Suprapubic skin (tissue), 4 donors: ENCODE measurements at regions not wholly inside any gene's neighbourhood (a gene's known extent, or its start where the extent isn't known, plus 50 kb on each side); places are given as distances from the start of the nearest gene placed in this dataset.

Source experiments
- CTCF ChIP-seq, 2 donors: fragments of 200-600 bp in 1 of 2; fragments of 450-650 bp in 1 of 2; sonication (generic) in 1 of 2; IDR thresholded peaks; one replicate each; pipeline ENCODE4 v1.5.1; 2016 to 2019; ENCODE audit warnings: antibody characterized with exemption in 2 of 2, mild to moderate bottlenecking in 1 of 2, moderate library complexity in 1 of 2
- POLR2A ChIP-seq, 2 donors: fragments of 450-650 bp; IDR thresholded peaks; one replicate each; pipeline ENCODE4 v1.6.1; 2017; ENCODE audit warnings: antibody characterized with exemption in 2 of 2, mild to moderate bottlenecking in 2 of 2, moderate library complexity in 2 of 2
- POLR2AphosphoS5 ChIP-seq, 3 donors: sonication (generic); formaldehyde crosslinking; IDR thresholded peaks; one replicate each; pipeline ENCODE4 v1.6.1; 2017; ENCODE audit warnings: antibody characterized with exemption in 3 of 3

- TF ChIP-seq CTCF (IDR thresholded peaks at IDR 0.05) (no peak), POLR2AphosphoS5 (IDR thresholded peaks at IDR 0.05) (no peak), POLR2A (IDR thresholded peaks at IDR 0.05) (no peak)
Measured at GRCh38 chr1:170226767-170227166, 81.0 kb downstream of the NTMT2 start.
